GM23248 (cell line): ENCODE measurements at regions not wholly inside any gene's neighbourhood (a gene's known extent, or its start where the extent isn't known, plus 50 kb on each side); places are given as distances from the start of the nearest gene placed in this dataset.

Experiments
- DNase-seq: peaks from one replicate; pipeline ENCODE4 v3.0.0-alpha.2; 2015
- H2AFZ ChIP-seq: fragments of 200-600 bp; sonication (generic); 2 replicates; pipeline ENCODE4 v1.6.1; 2016; ENCODE audit warnings: antibody characterized with exemption
- H3F3A ChIP-seq: fragments of 200-600 bp; sonication (generic); 2 replicates; pipeline ENCODE4 v1.6.1; 2016; ENCODE audit warnings: mild to moderate bottlenecking, antibody characterized with exemption, mixed run types; ENCODE audit not compliant: insufficient read depth
- H3K27ac ChIP-seq: fragments of 200-600 bp; sonication (generic); 2 replicates; pipeline ENCODE4 v1.5.1; 2016; ENCODE audit warnings: mild to moderate bottlenecking
- H3K27me3 ChIP-seq: fragments of 200-600 bp; sonication (generic); replicated peaks from 2 replicates; pipeline ENCODE4 v1.6.1; 2016; ENCODE audit warnings: mild to moderate bottlenecking; ENCODE audit not compliant: insufficient read depth
- H3K36me3 ChIP-seq: fragments of 200-600 bp; sonication (generic); 2 replicates; pipeline ENCODE4 v1.6.1; 2016; ENCODE audit warnings: low read depth, mild to moderate bottlenecking
- H3K4me1 ChIP-seq: fragments of 200-600 bp; sonication (generic); 2 replicates; pipeline ENCODE4 v1.6.1; 2016; ENCODE audit warnings: mild to moderate bottlenecking; ENCODE audit not compliant: insufficient read depth
- H3K4me2 ChIP-seq: fragments of 200-600 bp; sonication (generic); one replicate; pipeline ENCODE4 v1.6.1; 2016; ENCODE audit warnings: mild to moderate bottlenecking; ENCODE audit not compliant: unreplicated experiment
- H3K4me3 ChIP-seq: fragments of 200-600 bp; sonication (generic); 2 replicates; pipeline ENCODE4 v1.5.1; 2016; ENCODE audit warnings: mild to moderate bottlenecking
- H3K79me2 ChIP-seq: fragments of 200-600 bp; sonication (generic); 2 replicates; pipeline ENCODE4 v1.6.1; 2016; ENCODE audit warnings: mild to moderate bottlenecking; ENCODE audit not compliant: insufficient read depth
- H3K9ac ChIP-seq: fragments of 200-600 bp; sonication (generic); 2 replicates; pipeline ENCODE4 v1.6.1; 2016; ENCODE audit warnings: mild to moderate bottlenecking
- H3K9me2 ChIP-seq: fragments of 200-600 bp; sonication (generic); 2 replicates; pipeline ENCODE4 v1.6.1; 2016; ENCODE audit warnings: mixed run types, mild to moderate bottlenecking, moderate library complexity; ENCODE audit not compliant: insufficient read depth
- H3K9me3 ChIP-seq: fragments of 200-600 bp; sonication (generic); one replicate; pipeline ENCODE4 v1.6.1; 2017; ENCODE audit warnings: low read depth
- H4K20me1 ChIP-seq: fragments of 200-600 bp; sonication (generic); 2 replicates; pipeline ENCODE4 v1.6.0; 2016; ENCODE audit not compliant: insufficient read depth
- EZH2 ChIP-seq: fragments of 200-600 bp; sonication (generic); IDR thresholded peaks from 2 replicates; pipeline ENCODE4 v1.6.1; 2018; ENCODE audit warnings: antibody characterized with exemption, mild to moderate bottlenecking; ENCODE audit not compliant: insufficient read depth, poor library complexity, severe bottlenecking
- EZH2phosphoT487 ChIP-seq: fragments of 200-600 bp; sonication (generic); IDR thresholded peaks from 2 replicates; pipeline ENCODE4 v1.6.1; 2018; ENCODE audit warnings: antibody characterized with exemption, moderate library complexity, mild to moderate bottlenecking, low read depth; ENCODE audit not compliant: insufficient read depth
- WGBS, 2 experiments: methylation state at CpG; one replicate each; pipeline ENCODE4 v1.1.6; 2015 to 2017; ENCODE audit warnings: low lambda C conversion rate in 2 of 2, low coverage in 1 of 2; ENCODE audit errors: missing lambda C conversion rate in 2 of 2; 5-methylcytosine and 5-hydroxymethylcytosine counted together
- in situ Hi-C: fragments of 300-500 bp; cut with MboI; formaldehyde crosslinking; loops from 2 replicates; pipeline ENCODE4 v1.15.0; 2020

- Histone ChIP-seq H3K4me1 (peaks cover 14% of the 10 kb centered on the region; the same call in 1 of the 2 replicates), H3K9ac (no peak overlapping the region), H3K27me3 (peaks cover 13% of the 10 kb centered on the region; the same call in 1 of the 2 replicates), H3K27ac (no peak overlapping the region), H3K36me3 (no peaks in the 10 kb centered on the region), H3F3A (peaks cover 4% of the 10 kb centered on the region; the same call in 1 of the 2 replicates), H3K4me3 (peak overlapping the region; percentile 76), H2AFZ (peak overlapping the region; percentile 80), H3K4me2 (peak overlapping the region; percentile 87), H3K9me2 (no peaks in the 10 kb centered on the region), H4K20me1 (no peaks in the 10 kb centered on the region), H3K79me2 (no peaks in the 10 kb centered on the region), H3K9me3 (no peaks in the 10 kb centered on the region)
- peak; percentile 61 for DNase-seq
- TF ChIP-seq EZH2phosphoT487, result no peak
- TF ChIP-seq EZH2, result no peak
- WGBS, 2 experiments, result 3 to 4% methylated on average over 33 to 43 of the region's 43 CpGs
- in situ Hi-C loops, result no loop called here
These were observed 147.2 kb upstream of the ZNF536 start for GRCh38 chr19:30224689-30225606.

DNA sequence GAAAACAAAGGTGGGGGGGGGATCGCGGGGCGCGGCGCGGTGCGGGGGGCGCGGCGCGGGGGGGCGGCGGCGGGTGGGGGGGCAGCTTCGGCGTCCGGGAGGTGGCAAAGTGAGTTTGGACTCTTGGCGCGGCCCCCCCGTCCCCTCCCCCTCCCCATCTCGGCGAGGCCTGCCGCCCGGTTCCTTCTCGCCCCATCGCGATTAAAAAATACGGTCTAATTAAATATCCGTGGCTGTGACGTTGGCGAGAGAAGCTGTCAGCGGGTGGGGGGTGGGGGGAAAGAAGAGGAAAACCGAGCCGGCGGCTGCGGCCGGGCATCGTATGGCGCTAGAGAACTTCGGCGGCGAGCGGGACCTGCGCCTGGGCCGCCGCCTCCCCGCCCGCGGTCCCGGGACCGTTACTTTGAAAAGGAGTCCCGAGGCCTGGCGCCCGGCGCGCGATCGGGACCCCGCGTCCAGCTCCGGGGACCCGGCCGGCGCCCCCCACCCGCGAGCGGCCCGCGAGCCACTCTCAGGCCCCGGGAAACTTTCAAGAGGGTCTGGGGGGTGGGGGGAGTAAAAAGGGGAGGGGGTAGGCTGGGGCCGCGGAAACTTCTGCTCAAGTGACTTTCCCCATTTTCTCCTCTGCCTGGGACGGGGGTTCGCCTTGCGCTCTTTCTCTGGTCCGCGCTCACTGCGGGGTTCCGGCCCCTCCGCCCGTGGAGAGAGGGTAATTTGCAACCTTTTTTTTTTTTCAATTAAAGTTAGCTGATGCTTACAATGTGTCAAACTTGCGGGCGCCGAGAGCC lies 146.3 kb upstream of the ZNF536 start:
- Histone ChIP-seq H3K27me3 (peaks cover 13% of the 10 kb centered on the region; the same call in 1 of the 2 replicates), H3K36me3 (no peaks in the 10 kb centered on the region), H3K4me1 (peaks cover 14% of the 10 kb centered on the region; the same call in 1 of the 2 replicates), H3F3A (peaks cover 4% of the 10 kb centered on the region; the same call in 1 of the 2 replicates), H2AFZ (peak overlapping the region; percentile 84), H3K79me2 (no peaks in the 10 kb centered on the region), H3K9me3 (no peaks in the 10 kb centered on the region), H3K4me3 (peak overlapping the region; percentile 76), H3K4me2 (peak overlapping the region; percentile 87), H4K20me1 (no peaks in the 10 kb centered on the region), H3K9me2 (no peaks in the 10 kb centered on the region), H3K9ac (no peak overlapping the region), H3K27ac (no peak overlapping the region)
- 0 to 2% methylated on average over 25 to 66 of the region's 84 CpGs for WGBS, 2 experiments
- peak; percentile 45 for DNase-seq
- TF ChIP-seq EZH2 (no peak), EZH2phosphoT487 (no peak)
- in situ Hi-C loops, result no loop called here

- Histone ChIP-seq H3K79me2 (no peaks in the 10 kb centered on the region), H3K36me3 (no peaks in the 10 kb centered on the region), H3K9me2 (no peaks in the 10 kb centered on the region), H4K20me1 (no peaks in the 10 kb centered on the region), H2AFZ (peak overlapping the region; percentile 84), H3K9ac (no peak overlapping the region), H3K4me2 (peak overlapping the region; percentile 82), H3K9me3 (no peaks in the 10 kb centered on the region), H3K4me3 (peak overlapping the region; percentile 76), H3K27ac (no peak overlapping the region), H3K4me1 (peaks cover 14% of the 10 kb centered on the region; the same call in 1 of the 2 replicates), H3F3A (peaks cover 4% of the 10 kb centered on the region; the same call in 1 of the 2 replicates), H3K27me3 (peaks cover 13% of the 10 kb centered on the region; the same call in 1 of the 2 replicates)
- WGBS, 2 experiments, result 1 to 3% methylated on average over 28 to 29 of the region's 29 CpGs
- peak; percentile 47 for DNase-seq
- in situ Hi-C loops, result no loop called here
- TF ChIP-seq EZH2 (no peak), EZH2phosphoT487 (no peak)
These were observed 145.6 kb upstream of the ZNF536 start for GRCh38 chr19:30226464-30227011.
